ENCODE measurements at regions not wholly inside any gene's neighbourhood (a gene's known extent, or its start where the extent isn't known, plus 50 kb on each side); places are given as distances from the start of the nearest gene placed in this dataset.

GRCh38 chr3:89612027-89612426 is 504.6 kb downstream of the EPHA3 start:
- TF ChIP-seq POLR2A (IDR thresholded peaks at IDR 0.05) (no peak), CTCF (IDR thresholded peaks at IDR 0.05) (no peak)
